ENCODE measurements at regions not wholly inside any gene's neighbourhood (a gene's known extent, or its start where the extent isn't known, plus 50 kb on each side); places are given as distances from the start of the nearest gene placed in this dataset.
A peak's percentile ranks its signal among the peaks of the same experiment; 100 is the strongest.

DNA sequence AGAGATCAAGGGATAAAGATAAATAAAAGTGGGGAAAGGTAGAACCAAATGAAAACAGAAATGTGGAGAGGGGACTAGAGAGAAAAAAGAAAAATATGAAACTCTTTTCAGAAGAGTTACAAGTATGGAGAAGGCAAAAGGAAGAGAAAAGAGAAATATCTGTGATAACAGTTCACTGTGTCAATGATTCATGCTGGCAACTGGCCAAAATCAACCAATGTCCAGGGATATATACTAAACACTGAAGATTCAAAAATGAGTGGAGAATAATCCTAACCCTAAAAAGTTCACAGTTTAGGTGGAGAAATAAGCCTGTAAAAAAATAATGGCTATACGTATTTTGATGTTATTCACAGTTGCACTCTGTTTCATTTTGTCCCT, 372.3 kb upstream of the KITLG start:
- H3K36me3 ChIP-seq (ENCODE audit: control insufficient read depth, insufficient read depth, low read length) = no peaks in the 10 kb centered on the region
- no peak overlapping the region for H3K4me3 ChIP-seq (ENCODE audit: low read depth, low read length)
- peaks cover 11% of the 10 kb centered on the region for H3K9me3 Mint-ChIP-seq (ENCODE audit: unreplicated experiment)
- POLR2A ChIA-PET = no interaction called here
- peak overlapping the region; percentile 6 for H3K4me3 Mint-ChIP-seq (ENCODE audit: unreplicated experiment)
- H3K36me3 Mint-ChIP-seq (ENCODE audit: insufficient read depth, unreplicated experiment) = peaks cover 20% of the 10 kb centered on the region
- TF ChIP-seq, protein P1, sequence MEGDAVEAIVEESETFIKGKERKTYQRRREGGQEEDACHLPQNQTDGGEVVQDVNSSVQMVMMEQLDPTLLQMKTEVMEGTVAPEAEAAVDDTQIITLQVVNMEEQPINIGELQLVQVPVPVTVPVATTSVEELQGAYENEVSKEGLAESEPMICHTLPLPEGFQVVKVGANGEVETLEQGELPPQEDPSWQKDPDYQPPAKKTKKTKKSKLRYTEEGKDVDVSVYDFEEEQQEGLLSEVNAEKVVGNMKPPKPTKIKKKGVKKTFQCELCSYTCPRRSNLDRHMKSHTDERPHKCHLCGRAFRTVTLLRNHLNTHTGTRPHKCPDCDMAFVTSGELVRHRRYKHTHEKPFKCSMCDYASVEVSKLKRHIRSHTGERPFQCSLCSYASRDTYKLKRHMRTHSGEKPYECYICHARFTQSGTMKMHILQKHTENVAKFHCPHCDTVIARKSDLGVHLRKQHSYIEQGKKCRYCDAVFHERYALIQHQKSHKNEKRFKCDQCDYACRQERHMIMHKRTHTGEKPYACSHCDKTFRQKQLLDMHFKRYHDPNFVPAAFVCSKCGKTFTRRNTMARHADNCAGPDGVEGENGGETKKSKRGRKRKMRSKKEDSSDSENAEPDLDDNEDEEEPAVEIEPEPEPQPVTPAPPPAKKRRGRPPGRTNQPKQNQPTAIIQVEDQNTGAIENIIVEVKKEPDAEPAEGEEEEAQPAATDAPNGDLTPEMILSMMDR (IDR thresholded peaks at IDR 0.05; ENCODE audit: insufficient read depth in 1 of 2, low read depth in 1 of 2, low read length in 1 of 2, severe bottlenecking in 1 of 2, unreplicated experiment in 1 of 2) = no peak
- BruUV-seq (replicated peaks) = no TSS peak
- DNase-seq = no peak
- H3K4me1 Mint-ChIP-seq (ENCODE audit: low read depth, unreplicated experiment) = peaks cover 64% of the 10 kb centered on the region
- no peaks in the 10 kb centered on the region for H3K27me3 ChIP-seq (replicated peaks; ENCODE audit: control insufficient read depth, insufficient read depth, low read length)
- peaks cover 80% of the 10 kb centered on the region for H3K4me1 ChIP-seq
- intact Hi-C loops (cut with micrococcal nuclease; ENCODE audit: unreplicated experiment) = loop anchor here (1.0 to 10.0 kb wide), 2 partner anchors 21 to 768 kb away; no protein-coding TSS in a partner anchor
- peaks cover 9% of the 10 kb centered on the region; the same call in 1 of the 2 replicates for H3K9me3 ChIP-seq
- peak overlapping the region; percentile 72 for H3K27ac Mint-ChIP-seq (ENCODE audit: unreplicated experiment)
- CTCF ChIA-PET = no interaction called here
- H3K27me3 Mint-ChIP-seq (ENCODE audit: insufficient read depth, unreplicated experiment) = no peaks in the 10 kb centered on the region

DNA sequence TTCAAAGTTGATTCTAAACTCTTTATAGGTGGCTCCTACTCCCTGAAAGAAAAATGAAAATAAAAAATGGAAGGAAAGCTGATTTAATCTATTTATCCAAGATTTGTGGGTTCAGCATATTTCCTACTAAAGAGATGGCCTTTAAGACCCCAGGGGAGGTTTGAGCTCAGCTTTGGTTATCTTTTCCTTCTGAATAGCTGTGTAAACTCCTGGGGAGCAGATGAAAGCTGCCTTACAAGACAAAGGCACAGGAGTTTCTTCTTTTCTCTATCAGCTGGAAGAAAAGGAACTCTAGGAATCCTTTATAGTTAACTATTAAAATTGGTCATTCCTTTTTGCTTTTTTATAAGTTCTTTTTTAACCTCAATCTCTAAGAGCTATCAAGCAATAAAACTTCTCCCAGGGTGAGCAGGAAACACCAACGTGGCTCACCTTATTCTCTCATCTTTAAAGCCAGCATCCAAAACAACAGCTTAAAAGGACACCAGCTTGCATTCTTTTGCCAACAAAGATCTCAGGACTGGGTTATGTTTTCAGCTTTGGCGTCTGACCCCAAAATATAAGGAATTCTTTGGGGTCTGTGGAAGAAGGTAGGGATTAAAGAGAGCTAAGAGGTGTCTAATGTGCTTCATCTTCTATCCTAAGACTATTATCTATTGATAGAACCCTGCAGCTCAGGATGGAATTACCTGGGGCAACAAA, 371.7 kb upstream of the KITLG start:
- peaks cover 62% of the 10 kb centered on the region for H3K4me1 Mint-ChIP-seq (ENCODE audit: low read depth, unreplicated experiment)
- TF ChIP-seq, protein P1 (IDR thresholded peaks at IDR 0.05; ENCODE audit: insufficient read depth in 1 of 2, low read depth in 1 of 2, low read length in 1 of 2, severe bottlenecking in 1 of 2, unreplicated experiment in 1 of 2) = no peak
- Histone ChIP-seq H3K27me3 (replicated peaks; ENCODE audit: control insufficient read depth, insufficient read depth, low read length) (no peaks in the 10 kb centered on the region), H3K9me3 (peaks cover 9% of the 10 kb centered on the region; the same call in 1 of the 2 replicates), H3K4me3 (ENCODE audit: low read depth, low read length) (no peak overlapping the region), H3K4me1 (peaks cover 80% of the 10 kb centered on the region), H3K36me3 (ENCODE audit: control insufficient read depth, insufficient read depth, low read length) (no peaks in the 10 kb centered on the region)
- POLR2A ChIA-PET = no interaction called here
- peak overlapping the region; percentile 6 for H3K4me3 Mint-ChIP-seq (ENCODE audit: unreplicated experiment)
- intact Hi-C loops (cut with micrococcal nuclease; ENCODE audit: unreplicated experiment) = loop anchor here (1.0 to 10.0 kb wide), 2 partner anchors 21 to 767 kb away; no protein-coding TSS in a partner anchor
- BruUV-seq (replicated peaks) = TSS peak; percentile 48
- peak in 1 of 2 experiments; percentile 26 for DNase-seq
- CTCF ChIA-PET = no interaction called here
- peaks cover 11% of the 10 kb centered on the region for H3K9me3 Mint-ChIP-seq (ENCODE audit: unreplicated experiment)
- H3K36me3 Mint-ChIP-seq (ENCODE audit: insufficient read depth, unreplicated experiment) = peaks cover 18% of the 10 kb centered on the region
- H3K27me3 Mint-ChIP-seq (ENCODE audit: insufficient read depth, unreplicated experiment) = no peaks in the 10 kb centered on the region
- peak overlapping the region; percentile 72 for H3K27ac Mint-ChIP-seq (ENCODE audit: unreplicated experiment)

DNA sequence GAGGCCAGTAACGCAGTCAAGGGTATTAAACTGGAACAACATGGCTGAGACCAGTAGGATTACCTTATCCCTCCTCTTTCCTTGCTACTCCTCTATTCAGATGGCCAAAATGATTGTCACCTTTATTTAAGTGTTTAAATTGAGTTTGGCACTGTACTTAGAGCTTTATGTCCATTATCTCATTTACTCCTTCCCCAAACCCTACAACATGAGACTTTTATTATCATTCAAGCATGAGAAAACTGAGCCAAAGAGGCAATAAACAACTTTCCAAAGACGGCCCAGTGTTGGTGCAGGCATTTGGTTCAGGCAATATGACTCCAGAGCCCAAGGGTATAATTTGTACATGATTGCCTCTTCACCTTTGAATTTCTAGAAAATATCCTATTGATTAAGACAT, 370.9 kb upstream of the KITLG start:
- peak overlapping the region; percentile 63 for H3K27ac Mint-ChIP-seq (ENCODE audit: unreplicated experiment)
- H3K36me3 Mint-ChIP-seq (ENCODE audit: insufficient read depth, unreplicated experiment) = peaks cover 11% of the 10 kb centered on the region
- Histone ChIP-seq H3K4me1 (peaks cover 80% of the 10 kb centered on the region), H3K36me3 (ENCODE audit: control insufficient read depth, insufficient read depth, low read length) (no peaks in the 10 kb centered on the region), H3K4me3 (ENCODE audit: low read depth, low read length) (no peak overlapping the region), H3K27me3 (replicated peaks; ENCODE audit: control insufficient read depth, insufficient read depth, low read length) (no peaks in the 10 kb centered on the region), H3K9me3 (peaks cover 9% of the 10 kb centered on the region; the same call in 1 of the 2 replicates)
- no peak overlapping the region for H3K4me3 Mint-ChIP-seq (ENCODE audit: unreplicated experiment)
- peaks cover 62% of the 10 kb centered on the region for H3K4me1 Mint-ChIP-seq (ENCODE audit: low read depth, unreplicated experiment)
- BruUV-seq (replicated peaks) = no TSS peak
- intact Hi-C loops (cut with micrococcal nuclease; ENCODE audit: unreplicated experiment) = loop anchor here (10.0 kb wide), 1 partner anchor 766 kb away; no protein-coding TSS in a partner anchor
- TF ChIP-seq, protein P1 (IDR thresholded peaks at IDR 0.05; ENCODE audit: insufficient read depth in 1 of 2, low read depth in 1 of 2, low read length in 1 of 2, severe bottlenecking in 1 of 2, unreplicated experiment in 1 of 2) = no peak
- POLR2A ChIA-PET = no interaction called here
- no peaks in the 10 kb centered on the region for H3K27me3 Mint-ChIP-seq (ENCODE audit: insufficient read depth, unreplicated experiment)
- H3K9me3 Mint-ChIP-seq (ENCODE audit: unreplicated experiment) = peaks cover 11% of the 10 kb centered on the region
- DNase-seq = no peak
- CTCF ChIA-PET = no interaction called here

Data from Caco-2 (cell line).